ENCODE measurements at regions not wholly inside any gene's neighbourhood (a gene's known extent, or its start where the extent isn't known, plus 50 kb on each side); places are given as distances from the start of the nearest gene placed in this dataset.
A peak's percentile ranks its signal among the peaks of the same experiment; 100 is the strongest.

GRCh38 chr5:105677291-105677690 lies 1993.4 kb downstream of the EFNA5 start:
- TF ChIP-seq ZNF121 (tag by site-specific recombination; IDR thresholded peaks at IDR 0.05) (no peak), ZNF585B (tag by site-specific recombination; IDR thresholded peaks at IDR 0.05) (no peak), PATZ1 (tag by site-specific recombination; IDR thresholded peaks at IDR 0.05) (no peak), AEBP2 (tag by site-specific recombination; IDR thresholded peaks at IDR 0.05; ENCODE audit: borderline replicate concordance) (no peak), CTCF (tag by site-specific recombination; IDR thresholded peaks at IDR 0.05) (no peak), ATF2 (tag by site-specific recombination; IDR thresholded peaks at IDR 0.05; ENCODE audit: low read depth) (peak; percentile 58)

Data from HEK293 (cell line).